ENCODE measurements at regions not wholly inside any gene's neighbourhood (a gene's known extent, or its start where the extent isn't known, plus 50 kb on each side); places are given as distances from the start of the nearest gene placed in this dataset.

DNA sequence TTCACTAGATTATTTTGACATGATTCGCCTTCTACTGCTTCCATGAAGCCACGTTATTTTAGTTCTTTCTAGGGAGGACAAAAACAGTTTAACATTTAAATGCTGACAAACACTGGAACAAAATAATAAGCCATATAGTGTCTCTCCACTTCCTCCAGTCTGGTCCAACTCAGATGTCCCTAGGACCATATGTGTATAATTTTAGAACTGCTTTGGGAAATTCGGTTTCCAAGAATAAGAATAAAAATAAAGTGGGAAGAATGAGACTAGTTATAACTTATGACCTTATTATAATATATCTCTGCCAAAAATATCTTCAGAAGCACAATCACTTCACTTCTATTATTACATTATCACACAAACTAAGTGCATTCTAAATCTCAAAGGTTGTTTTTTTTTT is 164.4 kb upstream of the POF1B start:
- no peak overlapping the region for H4K8ac ChIP-seq (ENCODE audit: extremely low read depth, insufficient read depth, low read length)
- H3K23ac ChIP-seq (ENCODE audit: insufficient read length) = no peak overlapping the region
- H4K20me1 ChIP-seq (replicated peaks in 1 of 2; ENCODE audit: control insufficient read depth in 1 of 2, insufficient read depth in 2 of 2, low read length in 2 of 2) = no peaks in the 10 kb centered on the region
- no peak overlapping the region for H3K4me3 ChIP-seq (ENCODE audit: extremely low read depth in 1 of 4, insufficient read depth in 2 of 4, low read depth in 3 of 4, low read length in 4 of 4)
- H3K9ac ChIP-seq (replicated peaks in 1 of 4; ENCODE audit: extremely low read depth in 1 of 4, low read depth in 3 of 4, low read length in 3 of 4) = no peak overlapping the region
- H4K5ac ChIP-seq (ENCODE audit: insufficient read length, low read depth, low read length) = no peak overlapping the region
- H3K27ac ChIP-seq (ENCODE audit: low read depth, low read length) = no peak overlapping the region
- 90% methylated on average over 3 of the region's 3 CpGs; no CpG with 5 or more reads in 1 of the 2 experiments for WGBS, 2 experiments (ENCODE audit: extremely low coverage in 1 of 2, insufficient coverage in 1 of 2, insufficient read length in 1 of 2, insufficient replicate concordance in 2 of 2, low coverage in 1 of 2, low lambda C conversion rate in 2 of 2, missing lambda C conversion rate in 1 of 2)
- no peak overlapping the region for H2BK5ac ChIP-seq (ENCODE audit: low read depth, low read length)
- H3K79me1 ChIP-seq (ENCODE audit: low read depth, low read length) = no peaks in the 10 kb centered on the region
- H3K9me3 ChIP-seq (ENCODE audit: insufficient read depth in 2 of 2, low read depth in 1 of 2, low read length in 1 of 2) = no peaks in the 10 kb centered on the region
- ChIA-PET POLR2A (ENCODE audit: partially characterized antibody) (no interaction called here), CTCF (ENCODE audit: partially characterized antibody) (interaction anchor here (1.3 to 2.0 kb wide), 3 partner anchors 13 to 432 kb away, joined by 4 to 7 read pairs (median 5); no protein-coding TSS in a partner anchor)
- H3K23me2 ChIP-seq (ENCODE audit: low read depth, low read length) = no peaks in the 10 kb centered on the region
- H3K4me2 ChIP-seq (ENCODE audit: insufficient read depth in 1 of 2, low read depth in 2 of 2, low read length in 2 of 2) = no peak overlapping the region
- DNase-seq (ENCODE audit: low read depth in 1 of 2, low spot score in 2 of 2) (no peak), FAIRE-seq (no peak)
- TF ChIP-seq HDAC6 (IDR thresholded peaks at IDR 0.05; ENCODE audit: low read depth, low read length) = no peak
- TF ChIP-seq, protein P1, sequence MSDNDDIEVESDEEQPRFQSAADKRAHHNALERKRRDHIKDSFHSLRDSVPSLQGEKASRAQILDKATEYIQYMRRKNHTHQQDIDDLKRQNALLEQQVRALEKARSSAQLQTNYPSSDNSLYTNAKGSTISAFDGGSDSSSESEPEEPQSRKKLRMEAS (IDR thresholded peaks at IDR 0.05) = no peak
- TF ChIP-seq TEAD4 (IDR thresholded peaks at IDR 0.05; ENCODE audit: low read depth, low read length) = no peak
- H3K4me1 ChIP-seq (replicated peaks in 1 of 4; ENCODE audit: control insufficient read depth in 3 of 4, insufficient read depth in 4 of 4, low read length in 3 of 4) = no peaks in the 10 kb centered on the region
- H2BK120ac ChIP-seq (replicated peaks; ENCODE audit: low read depth, low read length) = no peak overlapping the region
- no peak overlapping the region for H3K4ac ChIP-seq (replicated peaks; ENCODE audit: insufficient read length, low read depth, low read length)
- no peak overlapping the region for H2AFZ ChIP-seq (ENCODE audit: low read length)
- no peak overlapping the region for H2BK20ac ChIP-seq (ENCODE audit: low read length)
- no peak overlapping the region for H2BK15ac ChIP-seq (ENCODE audit: low read length)
- H4K91ac ChIP-seq (replicated peaks; ENCODE audit: insufficient read length, low read length) = no peak overlapping the region
- H3K79me2 ChIP-seq (ENCODE audit: control insufficient read depth in 1 of 2, insufficient read depth in 2 of 2, low read length in 2 of 2) = no peaks in the 10 kb centered on the region
- H3K36me3 ChIP-seq (ENCODE audit: control insufficient read depth in 2 of 4, insufficient read depth in 4 of 4, low read length in 3 of 4) = no peaks in the 10 kb centered on the region
- no peak overlapping the region for H2AK5ac ChIP-seq (ENCODE audit: low read depth, low read length)
- H3K56ac ChIP-seq (replicated peaks; ENCODE audit: insufficient read length, low read depth, low read length) = no peak overlapping the region
- H2BK12ac ChIP-seq (ENCODE audit: low read depth, low read length) = no peak overlapping the region
- H3K18ac ChIP-seq (ENCODE audit: extremely low read depth, low read length) = no peak overlapping the region
- no peaks in the 10 kb centered on the region for H3K27me3 ChIP-seq (replicated peaks in 1 of 4; ENCODE audit: control insufficient read depth in 3 of 4, extremely low read depth in 1 of 4, insufficient read depth in 3 of 4, low read length in 3 of 4)
- H3K14ac ChIP-seq (ENCODE audit: insufficient read length) = no peak overlapping the region
